Neural progenitor cell (in vitro differentiated cells): ENCODE measurements at regions not wholly inside any gene's neighbourhood (a gene's known extent, or its start where the extent isn't known, plus 50 kb on each side); places are given as distances from the start of the nearest gene placed in this dataset.

Experiments
- EZH2phosphoT487 ChIP-seq: fragments of 200-600 bp; sonication (generic); IDR thresholded peaks from 2 replicates; pipeline ENCODE4 v1.6.1; 2017; ENCODE audit warnings: antibody characterized with exemption
- TF ChIP-seq, protein P1 (sequence below): fragments of 200-600 bp; sonication (generic); IDR thresholded peaks from 2 replicates; pipeline ENCODE4 v1.5.1; 2017; ENCODE audit warnings: antibody characterized with exemption, mild to moderate bottlenecking

- TF ChIP-seq, protein P1, sequence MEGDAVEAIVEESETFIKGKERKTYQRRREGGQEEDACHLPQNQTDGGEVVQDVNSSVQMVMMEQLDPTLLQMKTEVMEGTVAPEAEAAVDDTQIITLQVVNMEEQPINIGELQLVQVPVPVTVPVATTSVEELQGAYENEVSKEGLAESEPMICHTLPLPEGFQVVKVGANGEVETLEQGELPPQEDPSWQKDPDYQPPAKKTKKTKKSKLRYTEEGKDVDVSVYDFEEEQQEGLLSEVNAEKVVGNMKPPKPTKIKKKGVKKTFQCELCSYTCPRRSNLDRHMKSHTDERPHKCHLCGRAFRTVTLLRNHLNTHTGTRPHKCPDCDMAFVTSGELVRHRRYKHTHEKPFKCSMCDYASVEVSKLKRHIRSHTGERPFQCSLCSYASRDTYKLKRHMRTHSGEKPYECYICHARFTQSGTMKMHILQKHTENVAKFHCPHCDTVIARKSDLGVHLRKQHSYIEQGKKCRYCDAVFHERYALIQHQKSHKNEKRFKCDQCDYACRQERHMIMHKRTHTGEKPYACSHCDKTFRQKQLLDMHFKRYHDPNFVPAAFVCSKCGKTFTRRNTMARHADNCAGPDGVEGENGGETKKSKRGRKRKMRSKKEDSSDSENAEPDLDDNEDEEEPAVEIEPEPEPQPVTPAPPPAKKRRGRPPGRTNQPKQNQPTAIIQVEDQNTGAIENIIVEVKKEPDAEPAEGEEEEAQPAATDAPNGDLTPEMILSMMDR, result no peak
- no peak for TF ChIP-seq EZH2phosphoT487
Measured at GRCh38 chr22:49051491-49052022, 776.1 kb downstream of the BRD1 start.
